ENCODE measurements at regions not wholly inside any gene's neighbourhood (a gene's known extent, or its start where the extent isn't known, plus 50 kb on each side); places are given as distances from the start of the nearest gene placed in this dataset.

DNA sequence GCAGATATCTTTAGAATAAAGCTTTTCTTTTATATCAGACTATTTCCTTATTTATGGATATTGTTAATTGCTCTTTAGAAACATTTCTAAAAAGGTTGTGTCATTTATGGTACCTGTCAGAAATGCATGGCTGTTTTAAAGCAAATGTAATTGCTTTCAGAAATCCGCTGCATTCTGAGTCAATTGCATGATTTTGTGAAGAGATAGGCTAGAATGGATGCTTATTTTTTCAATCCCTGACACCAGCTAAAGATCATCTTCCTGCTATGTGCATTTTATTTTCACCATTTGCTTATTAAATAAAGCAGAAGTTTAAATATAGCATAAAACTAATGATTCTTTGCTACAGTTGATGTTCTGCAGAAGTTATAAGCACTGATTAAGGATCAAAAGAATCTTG lies 170.2 kb upstream of the C9orf72 start:
- no peak for DNase-seq (ENCODE audit: low read depth in 4 of 4, low spot score in 3 of 4)

DNA sequence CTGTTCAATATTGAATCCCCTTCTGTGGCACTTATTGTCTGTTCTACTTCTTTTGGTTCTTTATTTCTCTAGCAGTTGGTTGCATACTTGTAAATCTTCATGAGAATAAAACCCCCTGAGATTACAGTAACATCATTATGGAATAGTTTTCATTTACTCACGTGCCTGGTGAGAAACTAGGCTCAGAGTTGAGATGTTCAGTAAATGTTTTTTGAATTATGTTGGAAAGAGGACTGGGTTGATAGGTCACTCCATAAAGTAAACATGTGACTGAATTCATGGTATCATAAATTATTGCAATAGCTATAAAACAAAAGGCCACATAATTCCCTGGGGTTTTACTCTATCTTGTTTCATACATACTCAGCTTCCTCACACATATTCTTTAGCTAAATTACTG lies 174.2 kb upstream of the C9orf72 start:
- no peak for DNase-seq (ENCODE audit: low read depth in 4 of 4, low spot score in 3 of 4)

DNA sequence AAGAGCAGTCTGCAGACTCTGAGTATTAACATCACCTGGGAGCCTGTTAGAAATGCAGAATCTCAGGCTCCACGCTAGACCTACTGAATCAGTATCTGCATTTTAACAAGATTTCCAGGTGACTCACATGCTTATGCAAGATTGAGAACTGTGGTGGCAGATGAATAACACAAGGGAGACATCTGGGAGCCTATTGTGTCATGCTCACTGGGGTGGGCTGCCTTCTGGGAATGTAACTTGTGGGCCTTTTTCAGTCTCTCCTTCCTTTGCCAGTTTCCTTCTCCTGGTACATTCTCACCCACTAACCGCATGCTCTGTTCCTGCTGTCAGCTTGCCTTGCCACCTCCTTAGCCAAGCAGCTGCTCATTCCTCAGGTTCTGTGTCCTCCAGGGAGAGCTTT lies 176.6 kb upstream of the C9orf72 start:
- no peak for DNase-seq (ENCODE audit: low read depth in 4 of 4, low spot score in 3 of 4)

DNA sequence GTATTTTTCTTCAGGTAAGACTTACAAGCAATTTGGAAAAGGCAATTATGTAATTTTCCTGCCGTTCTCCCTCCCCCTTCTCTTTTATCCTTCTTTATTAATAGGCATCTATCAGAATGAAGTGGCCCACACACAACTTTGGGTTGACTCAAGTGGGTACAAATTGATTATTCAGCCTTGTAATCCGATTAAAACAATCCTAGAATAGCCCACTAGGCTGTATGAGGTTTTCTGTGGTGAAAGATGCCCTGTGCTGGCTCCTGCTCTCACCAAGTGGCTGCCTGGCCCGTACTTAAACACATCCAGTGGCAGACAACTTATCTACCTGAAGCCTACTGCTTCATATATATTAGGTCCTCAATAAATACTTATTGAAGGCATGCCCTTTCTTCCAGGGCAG lies 177.3 kb upstream of the C9orf72 start:
- no peak for DNase-seq (ENCODE audit: low read depth in 4 of 4, low spot score in 3 of 4)

DNA sequence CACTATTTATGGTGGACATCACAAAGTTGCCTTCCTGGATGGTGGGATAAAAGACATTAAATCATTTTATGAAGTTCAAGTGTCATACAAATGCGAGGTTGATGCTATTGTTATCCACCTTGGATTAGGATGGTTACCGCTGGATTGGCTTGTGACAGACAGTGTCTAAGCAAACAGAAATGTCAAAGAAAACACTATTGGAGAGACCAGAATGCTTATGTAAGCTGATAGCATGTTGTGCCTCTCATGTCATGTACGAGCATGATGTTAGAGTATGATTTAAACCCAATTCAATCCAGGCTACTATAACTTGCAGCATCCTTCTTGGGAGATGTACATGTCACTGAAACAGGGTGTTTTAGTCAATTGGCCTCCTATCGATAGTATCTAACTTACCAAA lies 178.8 kb upstream of the C9orf72 start:
- no peak for DNase-seq (ENCODE audit: low read depth in 4 of 4, low spot score in 3 of 4)

DNA sequence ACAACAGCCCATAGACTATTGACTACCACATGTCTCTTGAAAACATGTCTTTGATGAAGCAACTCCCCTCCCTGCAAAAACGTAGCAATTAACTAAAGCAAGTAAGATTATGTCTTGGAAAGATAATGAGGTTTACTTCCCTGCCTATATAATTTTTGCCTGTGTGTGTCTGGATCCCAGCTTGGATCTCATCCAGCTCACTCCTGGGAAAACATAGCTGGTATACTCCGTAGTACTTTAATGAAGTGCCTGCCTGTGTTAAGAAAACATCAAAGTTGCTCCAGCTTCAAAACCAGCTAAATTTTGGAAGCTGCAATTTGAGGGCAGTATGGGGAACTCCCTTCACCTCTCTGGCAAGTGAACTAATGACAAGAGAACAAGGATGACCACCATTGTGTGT lies 182.6 kb upstream of the C9orf72 start:
- no peak for DNase-seq (ENCODE audit: low read depth in 4 of 4, low spot score in 3 of 4)

DNA sequence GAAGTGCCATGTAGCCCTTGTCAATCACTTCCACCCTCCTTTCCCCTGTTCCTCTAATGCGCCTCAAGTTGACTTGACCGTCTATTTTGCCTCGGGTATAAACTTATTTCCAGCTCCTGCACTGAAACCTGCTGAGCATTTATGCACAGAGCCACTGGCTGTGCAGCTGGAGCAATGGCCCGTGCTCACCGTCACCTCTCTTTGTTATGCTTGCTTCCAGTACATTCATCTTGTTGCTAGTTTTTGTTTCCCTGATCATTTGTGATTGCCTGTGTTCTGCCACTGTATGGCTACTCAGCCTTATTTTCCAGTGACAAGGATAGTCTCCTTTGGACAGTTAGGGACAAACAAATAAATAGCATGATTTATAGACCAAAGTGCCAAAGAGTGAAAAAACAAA lies 183.1 kb upstream of the C9orf72 start:
- DNase-seq (ENCODE audit: low read depth in 4 of 4, low spot score in 3 of 4): no peak

DNA sequence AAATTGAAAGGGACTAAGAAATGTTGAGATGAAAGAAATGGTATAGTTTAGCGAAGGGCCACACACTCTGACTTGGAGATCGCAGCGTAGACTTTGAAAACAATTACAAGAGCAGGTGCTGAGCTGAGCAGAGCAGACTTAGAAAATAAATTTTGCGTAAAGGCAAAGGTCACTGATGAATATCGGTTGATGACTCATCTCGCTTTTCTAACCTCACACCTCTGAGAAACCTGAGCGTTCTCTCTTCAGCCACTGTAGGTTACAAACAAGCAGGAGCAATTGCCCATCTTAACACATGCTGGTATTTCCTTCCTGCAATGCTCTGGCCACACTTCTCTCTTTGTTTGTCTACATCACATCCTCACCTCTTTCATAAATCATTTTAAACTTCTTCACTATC lies 190.6 kb upstream of the C9orf72 start:
- DNase-seq (ENCODE audit: low read depth in 4 of 4, low spot score in 3 of 4): no peak

DNA sequence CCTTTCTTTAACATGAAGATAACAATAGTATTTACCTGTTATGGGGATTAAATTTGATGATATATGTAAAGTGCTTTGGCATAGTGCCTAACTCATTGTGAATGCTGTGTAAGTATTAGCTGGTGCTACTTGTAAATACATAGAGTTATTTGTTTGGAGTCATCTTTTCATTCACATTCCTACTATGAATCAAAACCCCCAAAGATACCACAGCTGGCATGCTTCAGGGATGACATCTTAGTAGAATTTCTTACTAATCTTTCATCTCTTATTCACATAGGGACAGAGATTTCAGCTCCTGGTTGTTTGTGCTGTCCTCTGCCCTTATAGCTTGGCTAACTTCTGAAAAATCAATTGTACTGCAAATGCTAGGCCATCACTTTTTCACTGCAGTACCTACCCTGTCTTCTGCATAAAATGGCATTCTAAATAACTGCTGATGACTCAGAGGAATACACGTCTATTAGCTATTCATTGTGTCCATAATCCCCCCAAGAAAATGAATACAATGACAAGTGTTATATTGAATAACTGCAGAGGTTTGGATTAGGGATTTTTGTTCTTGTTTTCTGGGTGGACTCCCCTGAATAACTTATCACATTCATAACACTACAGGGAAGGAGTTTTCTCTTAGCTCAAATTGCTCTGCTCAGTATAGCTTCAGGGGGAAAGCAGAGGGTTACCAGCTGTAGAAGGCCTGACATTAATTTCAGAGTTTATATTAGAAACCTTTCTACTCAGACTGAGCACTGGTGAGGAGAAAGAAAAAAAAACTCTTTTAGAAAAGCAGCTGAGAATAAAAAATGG lies 192.2 kb upstream of the C9orf72 start:
- DNase-seq (ENCODE audit: low read depth in 4 of 4, low spot score in 3 of 4): no peak

DNA sequence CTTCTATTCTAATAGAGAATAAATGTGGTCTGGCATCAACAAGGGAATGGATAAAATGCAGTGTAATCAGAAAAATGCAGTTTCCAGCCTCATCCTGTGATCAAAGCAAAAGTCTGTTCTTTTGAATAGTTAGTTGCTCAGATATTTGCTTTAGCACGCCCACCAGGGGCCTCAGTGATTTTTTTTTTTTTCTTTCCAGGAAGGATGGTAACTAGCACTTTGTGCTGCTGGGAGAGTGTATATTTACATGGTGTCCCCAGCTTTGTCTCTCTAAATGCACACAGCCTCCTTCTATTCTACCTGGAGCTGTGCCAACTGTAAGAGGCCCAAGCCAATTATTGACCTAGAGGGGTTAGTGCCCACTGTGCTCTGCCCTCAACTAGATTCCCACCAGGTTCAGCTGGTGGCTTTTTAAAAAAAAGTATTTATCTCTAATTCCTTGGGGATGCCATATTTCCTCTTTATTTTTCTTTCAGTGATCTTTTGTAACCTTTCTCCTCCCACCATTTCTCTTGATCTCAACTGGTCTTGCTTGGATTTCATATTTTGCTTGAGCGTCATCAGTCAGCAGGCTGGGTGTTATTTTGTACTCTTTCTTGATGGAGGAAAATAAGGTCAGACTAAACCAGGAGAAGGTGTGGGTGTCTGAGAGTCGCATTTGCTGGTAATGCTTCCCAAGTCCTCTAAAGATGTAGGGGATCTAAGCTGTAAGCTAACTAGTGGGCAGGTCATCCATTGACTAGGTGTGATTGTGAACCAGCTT lies 193.0 kb upstream of the C9orf72 start:
- no peak for DNase-seq (ENCODE audit: low read depth in 4 of 4, low spot score in 3 of 4)

DNA sequence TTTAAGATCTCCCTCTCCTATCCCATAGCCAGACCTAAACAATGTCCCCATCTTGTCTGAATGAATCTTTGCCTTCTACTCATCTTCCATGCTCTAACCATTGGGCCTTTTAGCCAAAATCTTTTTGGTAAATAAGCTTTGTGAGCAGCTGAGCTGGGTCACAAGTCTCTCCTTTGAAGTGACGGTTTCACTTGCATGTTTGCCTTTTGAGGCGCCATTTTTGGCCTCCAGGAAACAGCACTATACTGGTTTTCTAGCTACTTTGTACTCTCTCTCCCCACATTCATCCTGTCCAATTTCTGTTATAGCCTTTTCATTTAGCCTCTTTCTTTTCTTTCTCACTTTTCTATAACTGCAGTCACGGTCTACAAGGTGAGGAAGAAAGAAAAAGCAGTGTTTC lies 195.5 kb upstream of the C9orf72 start:
- DNase-seq (ENCODE audit: low read depth in 4 of 4, low spot score in 3 of 4): no peak

DNA sequence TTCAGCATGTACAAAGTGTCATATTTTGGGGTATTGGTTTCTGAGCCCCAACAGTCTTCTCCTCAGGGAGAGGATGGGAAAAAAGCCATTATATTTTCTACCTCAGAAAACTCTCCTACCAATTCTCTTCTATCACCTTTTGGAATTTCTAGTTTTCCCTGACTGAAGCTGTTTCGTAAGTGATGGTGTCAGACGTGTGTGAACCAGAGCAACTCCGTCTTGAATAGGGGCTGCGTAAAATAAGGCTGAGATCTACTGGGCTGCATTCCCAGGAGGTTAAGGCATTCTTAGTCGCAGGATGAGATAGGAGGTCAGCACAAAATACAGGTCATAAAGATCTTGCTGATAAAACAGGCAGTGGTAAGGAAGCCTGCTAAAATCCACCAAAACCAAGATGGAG lies 197.3 kb upstream of the C9orf72 start:
- DNase-seq (ENCODE audit: low read depth in 4 of 4, low spot score in 3 of 4): no peak

DNA sequence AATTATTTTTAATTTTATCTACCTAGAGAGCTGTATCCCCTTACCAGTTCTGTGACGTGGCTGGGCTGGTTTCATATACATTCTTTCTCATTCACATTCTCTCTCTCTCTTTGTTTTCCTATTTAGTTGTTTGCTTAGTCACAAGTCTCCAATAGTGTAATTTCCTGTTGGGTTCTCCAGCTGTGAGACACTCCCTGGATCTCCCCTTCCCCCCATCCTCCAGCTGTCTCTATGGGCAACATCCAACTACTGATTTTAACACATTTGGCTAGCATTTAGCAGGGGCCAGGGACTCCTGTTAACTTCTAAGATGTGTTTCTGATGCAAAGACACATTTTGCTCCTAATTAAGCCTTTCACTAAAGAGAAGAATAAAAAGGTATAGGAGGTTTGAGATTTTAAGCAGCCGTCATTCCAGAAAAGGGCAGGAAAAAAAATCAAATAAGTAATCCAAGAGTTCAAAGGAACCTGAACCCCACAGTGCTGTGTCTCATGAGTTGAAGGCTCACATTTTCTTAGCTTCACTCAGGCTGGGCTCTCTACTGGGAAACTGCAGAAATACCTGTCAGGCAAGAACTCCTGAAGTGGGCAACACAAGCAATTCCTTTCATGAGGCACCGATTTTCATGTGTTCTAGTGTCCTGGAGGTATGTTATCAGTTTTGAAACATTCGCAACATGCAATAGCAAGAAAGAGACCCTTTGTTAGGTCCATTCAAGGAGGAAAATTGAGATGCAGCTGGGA lies 198.7 kb upstream of the C9orf72 start:
- DNase-seq (ENCODE audit: low read depth in 4 of 4, low spot score in 3 of 4): peak in 2 of 4 donors; percentile 20 to 23

DNA sequence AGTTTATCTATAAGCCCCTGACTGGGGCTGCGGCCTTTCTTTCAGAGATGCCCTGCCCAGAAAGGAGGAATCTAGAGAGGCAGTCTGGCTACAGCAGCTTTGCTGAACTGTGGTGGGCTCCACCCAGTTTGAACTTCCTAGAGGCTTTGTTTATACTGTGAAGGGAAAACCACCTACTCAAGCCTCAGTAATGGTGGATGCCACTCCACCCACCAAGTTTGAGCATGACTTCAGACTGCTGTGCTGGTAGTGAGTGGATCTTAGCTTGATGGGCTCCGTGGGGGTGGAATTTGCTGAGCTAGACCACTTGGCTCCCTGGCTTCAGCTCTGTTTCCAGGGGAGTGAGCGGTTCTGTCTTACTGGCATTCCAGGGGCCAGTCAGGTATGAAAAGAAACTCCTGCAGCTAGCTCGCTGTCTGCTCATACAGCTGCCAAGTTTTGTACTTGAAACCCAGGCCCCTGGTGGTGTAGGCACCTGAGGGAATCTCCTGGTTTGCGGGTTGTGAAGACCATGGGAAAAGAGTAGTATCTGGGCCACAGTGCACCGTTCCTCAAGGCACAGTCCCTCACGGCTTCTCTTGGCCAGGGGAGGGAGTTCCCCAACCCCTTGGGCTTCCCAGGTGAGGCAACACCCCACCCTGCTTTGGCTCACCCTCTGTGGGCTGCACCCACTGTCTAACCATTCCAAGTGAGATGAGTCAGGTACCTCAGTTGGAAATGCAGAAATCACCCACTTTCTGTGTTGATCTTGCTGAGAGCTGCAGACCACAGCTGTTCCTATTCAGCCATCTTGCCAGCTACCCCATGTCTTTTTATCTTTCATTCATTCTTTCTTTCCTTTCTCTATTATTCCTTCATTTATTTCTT lies 211.8 kb upstream of the C9orf72 start:
- no peak for DNase-seq (ENCODE audit: low read depth in 4 of 4, low spot score in 3 of 4)

DNA sequence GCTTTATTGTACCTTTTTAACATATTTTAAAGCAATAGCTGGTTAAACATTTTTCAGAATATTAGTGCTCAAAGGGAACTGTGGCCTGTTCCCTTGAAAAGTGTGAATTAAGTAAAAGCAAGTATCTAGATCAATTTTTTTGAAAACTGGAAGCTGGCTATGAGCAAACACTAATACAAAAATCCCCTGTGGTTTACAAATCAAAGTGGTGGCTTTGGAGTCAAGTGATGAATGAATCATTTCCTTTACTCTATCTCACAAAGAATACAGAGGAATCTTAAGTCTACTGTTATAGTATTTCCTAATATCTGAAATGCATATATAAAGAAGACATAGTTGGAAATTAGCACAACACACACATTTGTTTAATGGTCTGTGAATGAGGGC lies 212.4 kb upstream of the C9orf72 start:
- DNase-seq (ENCODE audit: low read depth in 4 of 4, low spot score in 3 of 4): no peak

DNA sequence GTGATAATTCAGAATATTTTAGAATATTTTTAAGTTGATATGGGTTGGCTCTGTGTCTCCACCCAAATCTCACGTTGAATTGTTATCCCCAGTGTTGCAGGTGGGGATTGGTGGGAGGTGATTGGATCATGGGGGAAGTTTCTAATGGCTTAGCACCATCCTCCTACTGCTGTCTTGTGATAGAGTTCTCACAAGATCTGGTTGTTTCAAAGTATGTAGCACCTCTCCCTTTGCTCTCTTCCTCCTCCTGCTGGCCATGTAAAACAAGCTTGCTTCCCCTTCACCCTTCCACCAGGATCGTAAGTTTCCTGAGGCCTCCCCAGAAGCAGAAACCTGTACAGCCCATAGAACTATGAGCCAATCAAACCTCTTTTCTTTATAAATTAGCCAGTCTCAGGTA lies 214.6 kb upstream of the C9orf72 start:
- no peak for DNase-seq (ENCODE audit: low read depth in 4 of 4, low spot score in 3 of 4)

DNA sequence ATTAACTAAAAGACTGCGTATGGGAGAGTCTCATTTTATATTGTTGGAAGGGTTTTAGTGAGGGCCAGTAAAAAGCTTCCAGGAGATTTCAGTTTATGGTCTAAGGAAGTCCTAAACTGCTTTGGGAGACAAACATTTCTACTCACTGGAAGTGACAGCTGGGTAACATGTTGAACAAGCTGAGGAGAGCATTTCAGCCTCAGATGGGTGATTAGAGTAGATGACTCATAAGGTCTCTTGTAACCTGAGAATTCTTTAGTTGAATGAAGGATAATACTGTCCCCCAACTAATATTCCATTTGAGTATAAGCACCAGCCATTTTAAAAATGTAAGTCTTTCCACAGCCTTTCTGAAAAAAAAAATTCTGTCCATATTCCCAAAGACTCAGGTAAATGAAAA lies 218.0 kb upstream of the C9orf72 start:
- no peak for DNase-seq (ENCODE audit: low read depth in 4 of 4, low spot score in 3 of 4)

DNA sequence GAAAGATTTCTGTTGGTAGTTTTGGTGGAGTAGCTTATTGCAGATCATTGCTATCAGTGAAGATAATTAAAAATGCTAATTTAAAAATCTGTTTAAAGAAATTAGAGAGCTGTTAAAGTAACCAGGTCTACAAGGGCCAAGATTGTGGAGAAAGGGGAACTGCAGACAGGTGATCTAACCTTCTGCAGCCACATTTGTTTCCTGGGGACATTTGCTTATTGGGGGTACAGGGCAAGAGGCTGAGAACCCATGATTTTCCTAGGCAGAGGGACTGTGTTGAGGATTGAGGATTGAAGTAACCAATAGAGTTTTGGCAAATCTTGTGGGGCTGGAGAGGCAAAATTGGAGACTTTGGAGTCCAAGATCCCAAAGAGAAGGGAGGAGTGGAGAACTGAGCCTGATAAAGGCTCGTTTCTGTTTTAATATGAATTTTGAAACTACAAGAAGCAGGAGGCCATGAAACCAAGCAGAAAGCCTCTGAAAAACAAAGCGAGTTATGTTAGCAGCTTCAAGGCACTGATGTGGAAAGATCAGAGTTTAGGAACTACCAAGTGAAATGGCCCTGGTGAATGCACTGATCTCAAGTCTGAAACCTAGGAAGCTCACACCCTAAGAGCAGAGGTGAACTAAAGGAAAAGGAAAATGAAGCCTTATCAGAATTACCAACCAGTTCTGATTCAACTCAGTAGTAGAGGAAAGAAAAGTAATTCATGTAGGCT lies 219.8 kb upstream of the C9orf72 start:
- no peak for DNase-seq (ENCODE audit: low read depth in 4 of 4, low spot score in 3 of 4)

DNA sequence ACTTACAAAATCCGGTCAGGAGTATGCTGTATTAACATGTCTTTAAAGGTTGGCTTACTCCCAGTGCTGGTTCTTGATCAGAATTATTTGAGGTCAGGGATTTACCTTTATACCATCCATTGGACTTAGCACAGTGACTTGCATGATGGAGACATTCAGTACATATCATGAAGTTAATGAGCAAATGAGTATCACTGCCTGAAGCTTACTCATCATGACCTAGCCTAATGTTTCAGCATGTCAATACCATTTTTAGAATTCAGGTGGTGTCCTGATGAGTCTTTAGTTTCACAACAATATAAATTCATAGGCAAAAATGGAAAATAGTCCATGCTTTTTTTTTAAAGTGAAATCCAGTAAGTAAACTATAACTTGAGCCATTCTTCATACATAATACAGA lies 226.0 kb upstream of the C9orf72 start:
- no peak for DNase-seq (ENCODE audit: low read depth in 4 of 4, low spot score in 3 of 4)

DNA sequence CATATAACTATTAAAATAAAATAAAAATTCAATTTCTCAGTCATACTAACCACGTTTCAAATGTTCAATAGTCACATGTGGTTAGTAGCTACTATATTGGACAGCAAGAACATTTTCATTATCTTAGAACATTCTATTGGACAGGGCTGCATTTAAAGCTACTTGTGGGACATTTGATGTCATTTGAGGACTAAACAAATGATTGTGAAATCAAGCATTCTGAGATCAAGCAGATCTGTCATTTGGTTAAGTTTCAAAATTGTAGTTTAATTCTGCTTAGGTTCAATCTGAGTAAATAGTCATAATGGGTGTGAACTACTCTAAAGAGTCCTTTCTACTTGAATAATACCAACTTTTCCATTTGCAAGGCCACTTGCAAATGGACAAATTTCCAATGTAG lies 226.9 kb upstream of the C9orf72 start:
- DNase-seq (ENCODE audit: low read depth in 4 of 4, low spot score in 3 of 4): no peak

Data from left renal pelvis (tissue), 4 donors.